HFFc6 (cell line): ENCODE measurements at regions not wholly inside any gene's neighbourhood (a gene's known extent, or its start where the extent isn't known, plus 50 kb on each side); places are given as distances from the start of the nearest gene placed in this dataset.

Experiments
- DNase-seq: peaks from one replicate; pipeline ENCODE4 v3.0.0-alpha.2; 2018
- H3K27ac Mint-ChIP-seq: 2 replicates; pipeline ENCODE4 v1.8.0; 2020; ENCODE audit warnings: mild to moderate bottlenecking, mixed read lengths
- H3K27me3 Mint-ChIP-seq: 2 replicates; pipeline ENCODE4 v1.8.0; 2021; ENCODE audit warnings: mild to moderate bottlenecking, moderate library complexity, mixed read lengths; ENCODE audit not compliant: insufficient read depth
- H3K36me3 Mint-ChIP-seq: 2 replicates; pipeline ENCODE4 v1.8.0; 2021; ENCODE audit warnings: low read depth, mixed read lengths
- H3K4me1 Mint-ChIP-seq: 2 replicates; pipeline ENCODE4 v1.8.0; 2020; ENCODE audit warnings: low read depth, mixed read lengths
- H3K4me3 Mint-ChIP-seq: 2 replicates; pipeline ENCODE4 v1.8.0; 2020; ENCODE audit warnings: mild to moderate bottlenecking, moderate library complexity, mixed read lengths
- H3K9me3 Mint-ChIP-seq: 2 replicates; pipeline ENCODE4 v1.8.0; 2020; ENCODE audit warnings: mild to moderate bottlenecking, mixed read lengths
- CTCF ChIP-seq: fragments of 200-600 bp; sonication (generic); IDR thresholded peaks from 2 replicates; pipeline ENCODE4 v1.5.0; 2021; ENCODE audit warnings: antibody characterized with exemption, mild to moderate bottlenecking

DNA sequence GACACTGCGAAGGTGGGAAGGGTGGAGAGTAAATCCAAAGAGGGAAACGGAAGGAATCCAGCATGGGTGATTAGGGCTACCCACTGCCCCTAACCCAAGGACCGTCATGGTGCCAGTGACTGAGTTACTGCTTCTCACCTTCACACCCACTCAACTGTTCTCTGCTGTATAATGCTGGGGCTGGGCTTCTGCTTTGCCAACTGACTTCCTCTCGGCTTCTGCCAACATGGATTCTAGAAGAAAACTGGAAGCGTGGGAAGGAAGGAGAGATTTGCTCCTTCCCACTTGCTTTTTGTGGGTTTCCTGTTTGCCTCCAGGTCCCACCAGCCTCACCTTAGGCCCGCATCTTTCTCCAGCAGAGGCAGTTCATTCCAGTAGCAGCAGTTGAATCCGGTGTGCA lies 153.5 kb upstream of the RAI14 start:
- Mint-ChIP-seq H3K27ac (no peak overlapping the region), H3K36me3 (no peaks in the 10 kb centered on the region), H3K27me3 (peaks cover 2% of the 10 kb centered on the region; the same call in 1 of the 2 replicates), H3K4me3 (no peak overlapping the region), H3K4me1 (peaks cover 54% of the 10 kb centered on the region), H3K9me3 (peaks cover 6% of the 10 kb centered on the region; the same call in 1 of the 2 replicates)
- no peak for DNase-seq
- no peak for TF ChIP-seq CTCF

DNA sequence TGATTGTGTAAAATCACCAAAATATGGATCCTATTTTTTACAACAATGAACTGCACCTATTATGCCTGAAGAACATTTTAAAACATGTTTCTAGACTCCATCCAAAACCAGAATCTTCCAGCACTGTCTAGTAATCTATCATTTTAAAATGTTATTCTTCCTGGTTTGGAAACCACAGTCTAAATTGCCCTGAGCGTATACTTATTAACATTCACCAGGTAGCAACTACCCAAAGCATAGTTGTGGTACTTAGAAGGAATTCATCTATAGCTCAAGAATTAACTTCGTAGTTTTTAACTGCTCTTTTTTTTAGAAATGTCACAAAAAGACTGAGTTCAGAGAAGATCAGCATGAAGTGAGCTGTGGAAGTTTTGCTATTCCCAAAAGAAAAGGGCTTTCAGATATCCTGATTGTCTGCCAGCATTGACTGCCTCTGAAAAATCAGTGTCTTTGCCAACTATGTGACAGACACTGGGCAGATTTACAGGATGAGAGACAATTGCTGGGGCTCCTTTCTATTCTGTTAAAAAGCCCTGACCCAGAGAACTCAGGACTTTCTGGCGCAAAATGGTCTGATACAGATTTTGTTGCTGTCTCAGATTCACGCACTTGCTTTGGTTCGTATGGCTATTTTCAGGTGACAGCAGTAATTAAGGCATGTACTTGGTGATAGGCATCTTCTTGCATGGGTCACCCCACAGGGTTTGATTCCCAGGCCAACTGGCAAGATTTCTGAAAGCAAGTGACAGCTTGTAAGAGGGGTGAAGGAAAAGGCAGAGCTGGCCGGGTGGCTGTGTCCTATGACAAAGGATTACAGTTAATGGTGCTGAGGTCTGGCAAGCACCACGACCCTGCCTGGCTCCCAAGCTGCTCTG lies 152.5 kb upstream of the RAI14 start:
- DNase-seq: no peak

GRCh38 chr5:34504967-34505366 lies 151.2 kb upstream of the RAI14 start:
- H3K4me1 Mint-ChIP-seq: peaks cover 44% of the 10 kb centered on the region
- no peaks in the 10 kb centered on the region for H3K36me3 Mint-ChIP-seq
- H3K27me3 Mint-ChIP-seq: peaks cover 2% of the 10 kb centered on the region; the same call in 1 of the 2 replicates
- peaks cover 6% of the 10 kb centered on the region; the same call in 1 of the 2 replicates for H3K9me3 Mint-ChIP-seq
- no peak for TF ChIP-seq CTCF
- no peak for DNase-seq
- no peak overlapping the region for H3K4me3 Mint-ChIP-seq
- H3K27ac Mint-ChIP-seq: no peak overlapping the region

More for the DNA sequence above, 152.5 kb upstream of the RAI14 start:
- H3K4me3 Mint-ChIP-seq: no peak overlapping the region
- H3K27ac Mint-ChIP-seq: no peak overlapping the region
- peaks cover 6% of the 10 kb centered on the region; the same call in 1 of the 2 replicates for H3K9me3 Mint-ChIP-seq
- H3K36me3 Mint-ChIP-seq: no peaks in the 10 kb centered on the region
- TF ChIP-seq CTCF: no peak
- H3K27me3 Mint-ChIP-seq: peaks cover 2% of the 10 kb centered on the region; the same call in 1 of the 2 replicates
- H3K4me1 Mint-ChIP-seq: peaks cover 47% of the 10 kb centered on the region

GRCh38 chr5:34505731-34506130 lies 150.4 kb upstream of the RAI14 start:
- Mint-ChIP-seq H3K27ac (no peak overlapping the region), H3K4me1 (peaks cover 40% of the 10 kb centered on the region), H3K36me3 (no peaks in the 10 kb centered on the region), H3K9me3 (peaks cover 6% of the 10 kb centered on the region; the same call in 1 of the 2 replicates), H3K4me3 (no peak overlapping the region), H3K27me3 (peaks cover 2% of the 10 kb centered on the region; the same call in 1 of the 2 replicates)
- DNase-seq: no peak
- TF ChIP-seq CTCF: no peak

DNA sequence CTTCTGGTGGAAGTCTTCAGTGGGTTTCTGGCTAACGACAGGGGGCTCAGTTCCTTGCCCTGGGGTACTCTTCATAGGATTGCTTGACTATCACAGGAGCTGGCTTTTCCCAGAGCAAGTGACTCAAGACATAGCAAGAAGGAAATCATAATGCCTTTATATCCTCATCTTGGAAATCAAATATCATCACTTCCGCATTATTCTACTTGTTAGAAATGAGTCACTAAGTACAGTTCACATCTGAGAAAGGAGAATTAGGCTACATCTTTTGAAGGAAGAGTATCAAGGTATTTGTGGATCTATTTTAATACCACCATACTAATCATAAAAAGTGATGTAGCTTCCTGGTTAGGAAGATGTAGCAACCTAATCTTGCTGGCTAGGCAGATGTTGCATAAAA lies 148.2 kb upstream of the RAI14 start:
- no peak overlapping the region for H3K27ac Mint-ChIP-seq
- peaks cover 6% of the 10 kb centered on the region; the same call in 1 of the 2 replicates for H3K9me3 Mint-ChIP-seq
- H3K27me3 Mint-ChIP-seq: no peaks in the 10 kb centered on the region
- no peak overlapping the region for H3K4me3 Mint-ChIP-seq
- H3K4me1 Mint-ChIP-seq: peaks cover 37% of the 10 kb centered on the region
- no peak for DNase-seq
- H3K36me3 Mint-ChIP-seq: no peaks in the 10 kb centered on the region
- TF ChIP-seq CTCF: no peak
